Esophagus squamous epithelium (tissue), 5 donors: ENCODE measurements at regions not wholly inside any gene's neighbourhood (a gene's known extent, or its start where the extent isn't known, plus 50 kb on each side); places are given as distances from the start of the nearest gene placed in this dataset.

Experiments
- DNase-seq: peaks from one replicate; lab custom pipeline; 2025; lab: John Stamatoyannopoulos, UW
- H3K27ac ChIP-seq, 4 donors: fragments of 200-600 bp; sonication (generic); one replicate each; pipeline ENCODE4 v1.5.1; 2016 to 2019; ENCODE audit warnings: mild to moderate bottlenecking in 1 of 4
- H3K27me3 ChIP-seq, 4 donors: fragments of 200-600 bp; sonication (generic); 1 replicate in 3 of 4; 2 replicates in 1 of 4; pipeline versions ENCODE4 v1.5.1 to v1.6.0; 2017 to 2021; ENCODE audit warnings: antibody characterized with exemption in 1 of 4
- H3K36me3 ChIP-seq, 3 donors: fragments of 200-600 bp; sonication (generic); one replicate each; pipeline ENCODE4 v1.5.1; 2016 to 2019
- H3K4me1 ChIP-seq, 3 donors: fragments of 200-600 bp; sonication (generic); one replicate each; pipeline ENCODE4 v1.5.1; 2017 to 2019
- H3K4me3 ChIP-seq, 4 donors: fragments of 200-600 bp; sonication (generic); 1 replicate in 3 of 4; 2 replicates in 1 of 4; pipeline ENCODE4 v1.5.1; 2016 to 2019; ENCODE audit warnings: mild to moderate bottlenecking in 2 of 4, moderate library complexity in 1 of 4
- H3K9me3 ChIP-seq, 3 donors: fragments of 200-600 bp; sonication (generic); one replicate each; pipeline ENCODE4 v1.5.1; 2016 to 2019
- POLR2A ChIP-seq, 4 donors: fragments of 450-650 bp; IDR thresholded peaks; one replicate each; pipeline ENCODE4 v1.6.1; 2017; ENCODE audit warnings: antibody characterized with exemption in 4 of 4, mild to moderate bottlenecking in 4 of 4, moderate library complexity in 3 of 4
- WGBS, 2 donors: methylation state at CpG; one replicate each; pipeline ENCODE4 v1.1.5; 2018; 5-methylcytosine and 5-hydroxymethylcytosine counted together
- intact Hi-C: fragments of 100-400 bp; cut with DNase I; formaldehyde crosslinking; loops from one replicate; pipeline ENCODE4 v1.15.0; 2022
- TF ChIP-seq, protein P1 (sequence below), 6 experiments: fragments of 450-650 bp in 4 of 6; fragments of 200-600 bp in 2 of 6; sonication (generic) in 2 of 6; IDR thresholded peaks; one replicate each; pipeline ENCODE4 v1.5.1; 2016 to 2019; ENCODE audit warnings: antibody characterized with exemption in 6 of 6, mild to moderate bottlenecking in 4 of 6, moderate library complexity in 4 of 6
- donor health status: DM: yes; HTN: yes; CAD: no.

DNA sequence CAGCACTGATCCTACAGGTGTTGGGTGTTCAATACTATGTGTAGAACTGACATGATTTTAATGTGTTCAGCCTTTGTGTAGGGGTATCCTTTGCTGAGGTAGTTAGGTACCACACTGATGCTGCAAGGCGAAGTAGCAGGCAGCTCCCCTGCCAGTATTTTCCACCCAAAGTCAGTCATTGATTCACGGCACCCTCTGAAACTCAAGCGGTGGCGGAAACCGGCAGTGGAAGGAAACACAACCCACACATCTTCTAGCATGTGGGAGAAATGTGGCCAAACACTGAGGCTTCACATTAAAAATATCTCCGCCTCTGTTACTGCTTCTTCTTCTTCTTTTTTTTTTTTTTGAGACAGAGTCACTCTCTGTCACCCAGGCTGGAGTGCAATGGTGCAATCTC is 126.3 kb downstream of the AASDH start:
- Histone ChIP-seq H3K9me3 (no peaks in the 10 kb centered on the region), H3K4me1 (no peaks in the 10 kb centered on the region), H3K27me3 (no peaks in the 10 kb centered on the region), H3K4me3 (no peak overlapping the region), H3K27ac (no peak overlapping the region), H3K36me3 (no peaks in the 10 kb centered on the region)
- no peak for TF ChIP-seq POLR2A (IDR thresholded peaks at IDR 0.05)
- TF ChIP-seq, protein P1, sequence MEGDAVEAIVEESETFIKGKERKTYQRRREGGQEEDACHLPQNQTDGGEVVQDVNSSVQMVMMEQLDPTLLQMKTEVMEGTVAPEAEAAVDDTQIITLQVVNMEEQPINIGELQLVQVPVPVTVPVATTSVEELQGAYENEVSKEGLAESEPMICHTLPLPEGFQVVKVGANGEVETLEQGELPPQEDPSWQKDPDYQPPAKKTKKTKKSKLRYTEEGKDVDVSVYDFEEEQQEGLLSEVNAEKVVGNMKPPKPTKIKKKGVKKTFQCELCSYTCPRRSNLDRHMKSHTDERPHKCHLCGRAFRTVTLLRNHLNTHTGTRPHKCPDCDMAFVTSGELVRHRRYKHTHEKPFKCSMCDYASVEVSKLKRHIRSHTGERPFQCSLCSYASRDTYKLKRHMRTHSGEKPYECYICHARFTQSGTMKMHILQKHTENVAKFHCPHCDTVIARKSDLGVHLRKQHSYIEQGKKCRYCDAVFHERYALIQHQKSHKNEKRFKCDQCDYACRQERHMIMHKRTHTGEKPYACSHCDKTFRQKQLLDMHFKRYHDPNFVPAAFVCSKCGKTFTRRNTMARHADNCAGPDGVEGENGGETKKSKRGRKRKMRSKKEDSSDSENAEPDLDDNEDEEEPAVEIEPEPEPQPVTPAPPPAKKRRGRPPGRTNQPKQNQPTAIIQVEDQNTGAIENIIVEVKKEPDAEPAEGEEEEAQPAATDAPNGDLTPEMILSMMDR (IDR thresholded peaks at IDR 0.05): no peak
- 69 to 91% methylated on average over 5 to 6 of the region's 6 CpGs for WGBS, 2 donors
- DNase-seq: no peak
- intact Hi-C loops: no loop called here

DNA sequence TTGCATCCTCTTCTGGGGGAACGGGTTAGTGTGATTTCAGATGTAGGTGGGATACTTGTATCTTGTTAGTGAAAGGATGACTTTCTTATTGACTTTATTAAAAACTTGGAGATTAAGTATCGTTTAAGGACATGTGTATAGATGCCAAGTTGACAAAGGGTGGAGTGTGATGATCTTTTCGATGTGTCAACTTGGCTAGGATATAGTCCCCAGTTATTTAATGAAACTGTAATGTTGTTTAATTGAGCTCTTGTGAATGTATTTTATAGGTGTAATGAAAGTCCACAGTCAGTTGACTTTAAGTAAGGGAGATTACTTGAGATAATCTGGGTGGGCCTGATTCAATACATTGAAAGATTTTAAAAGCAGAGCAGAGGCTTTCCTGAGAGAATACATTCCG is 127.0 kb downstream of the AASDH start:
- TF ChIP-seq, protein P1 (IDR thresholded peaks at IDR 0.05): no peak
- no peak for TF ChIP-seq POLR2A (IDR thresholded peaks at IDR 0.05)
- no peak overlapping the region for H3K27ac ChIP-seq
- H3K27me3 ChIP-seq: no peaks in the 10 kb centered on the region
- H3K4me1 ChIP-seq: no peaks in the 10 kb centered on the region
- H3K36me3 ChIP-seq: no peaks in the 10 kb centered on the region
- no peaks in the 10 kb centered on the region for H3K9me3 ChIP-seq
- DNase-seq: no peak
- intact Hi-C loops: no loop called here
- H3K4me3 ChIP-seq: no peak overlapping the region
- WGBS, 2 donors: 67 to 79% methylated on average over 4 of the region's 4 CpGs

DNA sequence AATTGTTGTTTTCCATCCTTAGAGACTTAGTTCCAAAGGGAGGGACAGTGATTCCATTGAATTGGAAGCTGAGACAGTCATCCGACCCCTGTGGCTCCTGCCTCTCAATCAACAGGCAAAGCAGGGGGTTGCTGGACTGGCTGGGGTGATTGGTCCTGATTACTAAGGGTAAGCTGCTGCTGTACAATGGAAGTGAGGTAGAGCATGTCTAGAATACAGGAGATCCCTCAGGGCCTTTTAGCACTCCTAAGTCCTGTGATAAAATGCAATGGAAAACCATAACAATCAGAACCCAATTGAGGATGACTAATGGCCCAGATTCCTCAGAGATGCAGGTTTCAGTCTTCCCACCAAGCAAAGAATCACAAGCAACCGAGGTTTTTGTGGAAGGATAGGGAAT is 127.6 kb downstream of the AASDH start:
- Histone ChIP-seq H3K27ac (no peak overlapping the region), H3K4me3 (no peak overlapping the region), H3K27me3 (no peaks in the 10 kb centered on the region), H3K9me3 (no peaks in the 10 kb centered on the region), H3K4me1 (no peaks in the 10 kb centered on the region), H3K36me3 (no peaks in the 10 kb centered on the region)
- intact Hi-C loops: no loop called here
- no peak for DNase-seq
- 57 to 66% methylated on average over 2 of the region's 2 CpGs for whole genome bisulfite sequencing, 2 donors
- TF ChIP-seq, protein P1 (IDR thresholded peaks at IDR 0.05): no peak
- TF ChIP-seq POLR2A (IDR thresholded peaks at IDR 0.05): no peak

DNA sequence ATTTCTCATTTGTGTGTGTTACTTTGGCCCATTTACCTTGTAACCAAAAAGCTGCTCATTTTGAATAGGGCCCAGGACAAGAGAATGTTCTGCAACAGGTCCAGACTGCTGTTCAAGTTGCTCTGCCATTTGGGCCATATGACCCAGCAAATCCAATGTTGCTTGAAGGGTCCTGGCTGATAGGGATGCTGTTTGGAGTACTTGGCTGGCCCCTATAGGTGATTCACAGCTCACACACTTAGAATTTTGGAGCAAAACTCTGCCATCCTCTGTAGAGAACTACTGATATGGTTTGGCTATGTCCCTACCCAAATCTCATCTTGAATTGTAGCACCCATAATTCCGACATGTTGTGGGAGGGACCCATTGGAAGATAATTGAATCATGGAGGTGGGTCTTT is 131.5 kb downstream of the AASDH start:
- TF ChIP-seq, protein P1 (IDR thresholded peaks at IDR 0.05): no peak
- no peak for TF ChIP-seq POLR2A (IDR thresholded peaks at IDR 0.05)
- DNase-seq: no peak
- intact Hi-C loops: no loop called here
- no peaks in the 10 kb centered on the region for H3K36me3 ChIP-seq
- H3K9me3 ChIP-seq: no peaks in the 10 kb centered on the region
- H3K4me1 ChIP-seq: no peaks in the 10 kb centered on the region
- no peak overlapping the region for H3K4me3 ChIP-seq
- 86% methylated on average over 1 of the region's 1 CpG for WGBS, 2 donors
- no peak overlapping the region for H3K27ac ChIP-seq
- H3K27me3 ChIP-seq: no peaks in the 10 kb centered on the region

DNA sequence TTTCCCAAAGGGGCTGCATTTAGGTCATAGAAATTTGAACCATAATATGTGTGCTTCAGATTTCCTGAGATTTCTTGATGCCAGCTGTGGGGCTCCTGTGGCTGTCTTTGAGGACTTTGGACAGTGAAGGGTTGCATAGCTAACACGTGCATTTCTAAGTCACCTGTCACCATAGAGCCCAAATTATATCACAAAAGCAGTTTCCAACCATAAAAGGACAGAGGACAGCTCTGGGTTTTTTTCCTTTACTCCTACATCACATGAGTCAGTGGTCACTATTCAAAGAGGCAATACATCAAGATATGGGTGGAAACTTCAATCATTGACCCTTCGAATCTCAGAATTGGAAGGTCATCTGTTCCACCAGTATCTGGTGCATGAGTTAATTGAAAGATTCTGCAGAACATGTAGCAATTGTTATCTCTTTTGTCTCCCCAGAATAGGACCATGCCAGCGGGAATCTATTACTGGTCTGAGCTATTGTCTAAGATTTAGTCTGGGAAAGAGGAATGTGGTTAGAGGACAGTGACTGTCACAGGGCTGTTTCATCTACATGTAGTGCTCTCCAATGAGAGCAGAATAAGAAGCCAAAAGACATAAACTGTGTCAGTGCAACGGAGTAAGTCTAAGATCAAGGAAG is 133.5 kb downstream of the AASDH start:
- Histone ChIP-seq H3K27ac (no peak overlapping the region), H3K36me3 (no peaks in the 10 kb centered on the region), H3K4me1 (no peaks in the 10 kb centered on the region), H3K27me3 (no peaks in the 10 kb centered on the region), H3K4me3 (no peak overlapping the region), H3K9me3 (no peaks in the 10 kb centered on the region)
- 64 to 74% methylated on average over 4 of the region's 4 CpGs for WGBS, 2 donors
- intact Hi-C loops: no loop called here
- DNase-seq: no peak
- TF ChIP-seq POLR2A (IDR thresholded peaks at IDR 0.05): no peak
- TF ChIP-seq, protein P1 (IDR thresholded peaks at IDR 0.05): no peak
